Hepatocyte (in vitro differentiated cells): ENCODE measurements at regions not wholly inside any gene's neighbourhood (a gene's known extent, or its start where the extent isn't known, plus 50 kb on each side); places are given as distances from the start of the nearest gene placed in this dataset.
A peak's percentile ranks its signal among the peaks of the same experiment; 100 is the strongest.

Source experiments
- DNase-seq: peaks from one replicate; pipeline ENCODE4 v3.0.0-alpha.2; 2016; ENCODE audit warnings: low spot score
- H2AFZ ChIP-seq: fragments of 200-600 bp; sonication (generic); 2 replicates; pipeline ENCODE4 v1.6.0; 2016; ENCODE audit warnings: antibody characterized with exemption, mild to moderate bottlenecking
- H3K27ac ChIP-seq: fragments of 200-600 bp; sonication (generic); 2 replicates; pipeline ENCODE4 v1.5.1; 2016; ENCODE audit warnings: mild to moderate bottlenecking
- H3K27me3 ChIP-seq: fragments of 200-600 bp; sonication (generic); 2 replicates; pipeline ENCODE4 v1.6.1; 2016
- H3K36me3 ChIP-seq: fragments of 200-600 bp; sonication (generic); replicated peaks from 2 replicates; pipeline ENCODE4 v1.5.1; 2016; ENCODE audit warnings: low read depth; ENCODE audit not compliant: insufficient read depth
- H3K4me1 ChIP-seq: fragments of 200-600 bp; sonication (generic); 2 replicates; pipeline ENCODE4 v1.5.1; 2016; ENCODE audit warnings: mild to moderate bottlenecking, moderate library complexity; ENCODE audit not compliant: insufficient read depth
- H3K4me2 ChIP-seq: fragments of 200-600 bp; sonication (generic); 2 replicates; pipeline ENCODE4 v1.6.0; 2016
- H3K4me3 ChIP-seq: fragments of 200-600 bp; sonication (generic); 2 replicates; pipeline ENCODE4 v1.5.1; 2016; ENCODE audit warnings: mild to moderate bottlenecking
- H3K79me2 ChIP-seq: fragments of 200-600 bp; sonication (generic); 2 replicates; pipeline ENCODE4 v1.6.0; 2017; ENCODE audit warnings: mild to moderate bottlenecking
- H3K9me2 ChIP-seq: fragments of 200-600 bp; sonication (generic); replicated peaks from 2 replicates; pipeline ENCODE4 v1.6.0; 2017; ENCODE audit warnings: mild to moderate bottlenecking; ENCODE audit not compliant: insufficient read depth
- H3K9me3 ChIP-seq: fragments of 200-600 bp; sonication (generic); 2 replicates; pipeline ENCODE4 v1.5.1; 2016; ENCODE audit warnings: low read depth, mild to moderate bottlenecking
- H4K20me1 ChIP-seq: fragments of 200-600 bp; sonication (generic); 2 replicates; pipeline ENCODE4 v1.6.0; 2016; ENCODE audit warnings: mild to moderate bottlenecking; ENCODE audit not compliant: insufficient read depth, poor library complexity, severe bottlenecking
- CTCF ChIP-seq: fragments of 200-600 bp; sonication (generic); IDR thresholded peaks from 2 replicates; pipeline ENCODE4 v1.5.1; 2016; ENCODE audit warnings: antibody characterized with exemption, mild to moderate bottlenecking; ENCODE audit not compliant: poor library complexity
- EZH2 ChIP-seq: fragments of 200-600 bp; sonication (generic); IDR thresholded peaks from 2 replicates; pipeline ENCODE4 v1.6.1; 2016; ENCODE audit warnings: antibody characterized with exemption, mild to moderate bottlenecking, borderline replicate concordance
- EZH2phosphoT487 ChIP-seq: fragments of 200-600 bp; sonication (generic); IDR thresholded peaks from one replicate; pipeline ENCODE4 v1.6.1; 2018; ENCODE audit warnings: antibody characterized with exemption, mild to moderate bottlenecking, low read depth, moderate library complexity; ENCODE audit not compliant: unreplicated experiment, severe bottlenecking
- WGBS: methylation state at CpG from one replicate; pipeline ENCODE4 v1.1.6; 2016; ENCODE audit warnings: low lambda C conversion rate; ENCODE audit errors: missing lambda C conversion rate; 5-methylcytosine and 5-hydroxymethylcytosine counted together

- WGBS = 89% methylated on average over 12 of the region's 12 CpGs
- H3K4me2 ChIP-seq = no peak overlapping the region
- H4K20me1 ChIP-seq = no peaks in the 10 kb centered on the region
Observed at GRCh38 chr14:101234999-101235334, 326.3 kb upstream of the DIO3 start.

GRCh38 chr14:101235335-101236103, 325.8 kb upstream of the DIO3 start:
- Histone ChIP-seq H3K27ac (no peak overlapping the region), H3K4me1 (peaks cover 25% of the 10 kb centered on the region), H2AFZ (no peak overlapping the region), H3K9me3 (no peaks in the 10 kb centered on the region), H3K4me2 (no peak overlapping the region), H3K27me3 (no peaks in the 10 kb centered on the region), H4K20me1 (no peaks in the 10 kb centered on the region), H3K79me2 (no peaks in the 10 kb centered on the region), H3K4me3 (no peak overlapping the region), H3K36me3 (no peaks in the 10 kb centered on the region), H3K9me2 (no peaks in the 10 kb centered on the region)
- DNase-seq = peak; percentile 83
- 79% methylated on average over 15 of the region's 16 CpGs for WGBS
- TF ChIP-seq EZH2phosphoT487 (no peak), CTCF (peak; percentile 67)

More at GRCh38 chr14:101234999-101235334, 326.3 kb upstream of the DIO3 start:
- H3K79me2 ChIP-seq = no peaks in the 10 kb centered on the region
- peaks cover 25% of the 10 kb centered on the region for H3K4me1 ChIP-seq
- no peak for DNase-seq
- no peak overlapping the region for H2AFZ ChIP-seq
- no peaks in the 10 kb centered on the region for H3K36me3 ChIP-seq
- TF ChIP-seq EZH2phosphoT487 (no peak), EZH2 (no peak), CTCF (no peak)
- no peak overlapping the region for H3K4me3 ChIP-seq
- no peak overlapping the region for H3K27ac ChIP-seq
- H3K9me2 ChIP-seq = no peaks in the 10 kb centered on the region
- no peaks in the 10 kb centered on the region for H3K27me3 ChIP-seq
- no peaks in the 10 kb centered on the region for H3K9me3 ChIP-seq

GRCh38 chr14:101236496-101237251, 324.6 kb upstream of the DIO3 start:
- 95% methylated on average over 15 of the region's 15 CpGs for WGBS

More at GRCh38 chr14:101236496-101237251, 324.6 kb upstream of the DIO3 start:
- no peak overlapping the region for H3K27ac ChIP-seq
- no peak overlapping the region for H3K4me3 ChIP-seq
- no peak for DNase-seq
- H2AFZ ChIP-seq = no peak overlapping the region
- no peaks in the 10 kb centered on the region for H3K9me2 ChIP-seq
- H3K4me2 ChIP-seq = no peak overlapping the region
- no peaks in the 10 kb centered on the region for H3K9me3 ChIP-seq
- TF ChIP-seq EZH2 (no peak), CTCF (no peak), EZH2phosphoT487 (no peak)
- H3K79me2 ChIP-seq = no peaks in the 10 kb centered on the region
- peaks cover 25% of the 10 kb centered on the region for H3K4me1 ChIP-seq
- H4K20me1 ChIP-seq = no peaks in the 10 kb centered on the region
- no peaks in the 10 kb centered on the region for H3K36me3 ChIP-seq
- no peaks in the 10 kb centered on the region for H3K27me3 ChIP-seq
